IMR-90 (cell line): ENCODE measurements at regions not wholly inside any gene's neighbourhood (a gene's known extent, or its start where the extent isn't known, plus 50 kb on each side); places are given as distances from the start of the nearest gene placed in this dataset.

Source experiments
- CEBPB ChIP-seq: IDR thresholded peaks from 2 replicates; pipeline ENCODE4 v1.6.1; 2012; ENCODE audit warnings: low read depth, low read length, improper control_type of control experiment
- CTCF ChIP-seq: conservative IDR thresholded peaks from 2 replicates; pipeline ENCODE4 v1.5.1; 2012; ENCODE audit warnings: mild to moderate bottlenecking, low read depth, low read length, improper control_type of control experiment
- FOS ChIP-seq: fragments of 150-350 bp; IDR thresholded peaks from 2 replicates; pipeline ENCODE4 v1.6.1; 2016; ENCODE audit warnings: low read depth, low read length
- MXI1 ChIP-seq: IDR thresholded peaks from 2 replicates; pipeline ENCODE4 v1.6.1; 2012; ENCODE audit warnings: low read depth, mild to moderate bottlenecking, low read length, moderate library complexity, borderline replicate concordance
- POLR2A ChIP-seq: IDR thresholded peaks from 2 replicates; pipeline ENCODE4 v1.6.1; 2012; ENCODE audit warnings: mild to moderate bottlenecking, low read depth, low read length
- RAD21 ChIP-seq: IDR thresholded peaks from 2 replicates; pipeline ENCODE4 v1.6.1; 2012; ENCODE audit warnings: low read length, improper control_type of control experiment
- SMC3 ChIP-seq: fragments of 150-350 bp; IDR thresholded peaks from 2 replicates; pipeline ENCODE4 v1.6.1; 2016; ENCODE audit warnings: low read depth, mild to moderate bottlenecking, antibody characterized with exemption, low read length, moderate library complexity

DNA sequence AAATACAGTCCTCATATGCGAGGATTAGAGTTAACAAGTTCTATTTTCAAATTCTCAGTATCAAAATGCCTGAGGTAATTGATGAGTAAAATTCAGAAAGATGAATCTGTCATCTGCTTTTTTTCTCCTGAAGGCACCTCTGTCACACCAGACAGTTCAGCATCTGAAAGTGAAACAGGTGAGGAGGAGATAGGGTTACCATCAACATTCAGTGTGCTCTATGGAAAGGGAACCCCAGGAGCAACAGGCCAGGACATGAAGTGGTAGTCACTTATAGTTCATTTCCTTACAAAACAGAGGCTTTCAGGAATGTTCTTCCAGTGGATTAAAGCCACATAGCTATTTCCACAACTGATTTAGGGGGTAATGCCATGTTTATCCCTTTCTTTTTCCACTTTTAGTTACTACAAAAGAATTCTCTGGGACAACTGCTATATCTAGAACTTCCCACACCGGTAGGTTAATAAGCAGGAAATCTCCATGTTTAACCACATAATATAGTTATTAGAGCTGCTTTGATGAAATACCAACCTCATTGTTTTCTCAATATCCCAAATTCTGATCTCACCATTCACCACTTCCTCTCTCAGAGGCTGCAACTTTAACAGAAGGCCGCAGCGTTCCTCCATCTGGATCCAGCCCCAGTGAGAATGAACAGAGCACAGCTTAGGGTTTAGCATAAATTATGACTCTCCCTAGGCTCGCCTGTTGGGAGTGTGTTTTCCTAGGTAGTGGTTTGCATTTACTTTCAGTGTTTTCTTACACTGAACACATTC is 177.0 kb upstream of the CNTN1 start:
- no peak for TF ChIP-seq CTCF
- TF ChIP-seq RAD21 = no peak
- TF ChIP-seq MXI1 = no peak
- no peak for TF ChIP-seq POLR2A
- TF ChIP-seq FOS = no peak
- no peak for TF ChIP-seq SMC3
- TF ChIP-seq CEBPB = no peak
